Upper lobe of left lung (tissue), 4 donors: ENCODE measurements at regions not wholly inside any gene's neighbourhood (a gene's known extent, or its start where the extent isn't known, plus 50 kb on each side); places are given as distances from the start of the nearest gene placed in this dataset.
"Not testable (repeated sequence)": the region's sequence is repeated elsewhere in the genome, so short reads cannot be mapped to it uniquely, and the experiment has no call there.

Experiments
- CTCF ChIP-seq, 6 experiments: fragments of 450-650 bp in 4 of 6; fragments of 200-600 bp in 2 of 6; sonication (generic) in 2 of 6; IDR thresholded peaks; one replicate each; pipeline ENCODE4 v1.5.1; 2016 to 2019; ENCODE audit warnings: antibody characterized with exemption in 6 of 6
- EP300 ChIP-seq, 4 donors: sonication (generic); formaldehyde crosslinking; IDR thresholded peaks; one replicate each; pipeline ENCODE4 v1.5.1; 2017; ENCODE audit warnings: antibody characterized with exemption in 4 of 4, control low read depth in 2 of 4
- POLR2A ChIP-seq, 4 donors: fragments of 450-650 bp; IDR thresholded peaks; one replicate each; pipeline ENCODE4 v1.5.1; 2016 to 2017; ENCODE audit warnings: antibody characterized with exemption in 4 of 4, mild to moderate bottlenecking in 2 of 4

GRCh38 chr11:71639916-71640315 lies 57.2 kb upstream of the KRTAP5-11 start:
- TF ChIP-seq CTCF, POLR2A, EP300 (IDR thresholded peaks at IDR 0.05): not testable (repeated sequence)
